HepG2 (cell line): ENCODE measurements at regions not wholly inside any gene's neighbourhood (a gene's known extent, or its start where the extent isn't known, plus 50 kb on each side); places are given as distances from the start of the nearest gene placed in this dataset.

ENCODE experiments used
- ATAC-seq: fragments of 200-7000 bp; cut with Tn5 transposase; 3 replicates; pipeline ENCODE4 v1.9.1; 2020; ENCODE audit warnings: mild to moderate bottlenecking, moderate library complexity
- BruUV-seq: library from RNA; stranded (reverse); fragments of 400-500 nt; replicated peaks from 2 replicates; lab custom pipeline; 2021; lab: Mats Ljungman, UMichigan
- CTCF ChIA-PET: fragments of 300-600 bp; formaldehyde crosslinking; extraction: SDS; loops from one replicate; lab custom pipeline; 2021; ENCODE audit warnings: low total read pairs, inconsistent platforms, low intra/inter-chr PET ratio; lab: Yijun Ruan, JAX
- POLR2A ChIA-PET: fragments of 350-600 bp; sonication (Branson Sonifier 250); formaldehyde crosslinking; loops from one replicate; lab custom pipeline; 2020; ENCODE audit warnings: antibody characterized with exemption, inconsistent platforms; lab: Yijun Ruan, JAX
- DNase-seq: peaks from one replicate; pipeline ENCODE4 v3.0.0-alpha.2; 2015; ENCODE audit warnings: low spot score
- FAIRE-seq: peaks from 3 replicates; lab custom pipeline; 2011; peaks lifted over from hg19 to GRCh38; lab: Jason Lieb, UNC
- H2AFZ ChIP-seq: one replicate; pipeline ENCODE4 v1.6.1; 2011; ENCODE audit warnings: low read length, inconsistent platforms
- H3K27ac ChIP-seq: fragments of 300-600 bp; 3 replicates; pipeline ENCODE4 v1.8.0; 2011; ENCODE audit warnings: mixed run types, mild to moderate bottlenecking, mixed read lengths, low read length, inconsistent platforms; ENCODE audit not compliant: insufficient read depth; ENCODE audit errors: extremely low read length
- H3K27me3 ChIP-seq, 2 experiments: fragments of 200-600 bp in 1 of 2; 2 replicates in 1 of 2; 3 replicates in 1 of 2; pipeline versions ENCODE4 v1.6.0 to v1.8.0; 2011; ENCODE audit warnings: low read length in 2 of 2, mild to moderate bottlenecking in 2 of 2, moderate library complexity in 2 of 2, inconsistent platforms in 1 of 2; ENCODE audit not compliant: insufficient read depth in 2 of 2, control insufficient read depth in 1 of 2
- H3K36me3 ChIP-seq, 2 experiments: fragments of 200-600 bp in 1 of 2; replicated peaks in 1 of 2; 2 replicates in 1 of 2; 3 replicates in 1 of 2; pipeline versions ENCODE4 v1.5.1 to v1.8.0; 2011; ENCODE audit warnings: low read length in 2 of 2, inconsistent platforms in 1 of 2; ENCODE audit not compliant: insufficient read depth in 2 of 2, control insufficient read depth in 1 of 2
- H3K4me1 ChIP-seq: 2 replicates; pipeline ENCODE4 v1.5.1; 2012; ENCODE audit warnings: low read length, inconsistent platforms; ENCODE audit not compliant: insufficient read depth
- H3K4me2 ChIP-seq: 2 replicates; pipeline ENCODE4 v1.6.0; 2011; ENCODE audit warnings: low read depth, low read length, inconsistent platforms
- H3K4me3 ChIP-seq, 3 experiments: fragments of 200-600 bp in 1 of 3; sonication (generic), shearing (Covaris generic) in 1 of 3; replicated peaks in 1 of 3; 2 replicates each; pipeline ENCODE4 v1.5.1; 2011 to 2016; ENCODE audit warnings: low read length in 3 of 3, inconsistent platforms in 2 of 3, low read depth in 2 of 3, mild to moderate bottlenecking in 2 of 3, control low read depth in 1 of 3, mixed read lengths in 1 of 3; ENCODE audit not compliant: insufficient read depth in 1 of 3
- H3K79me2 ChIP-seq: one replicate; pipeline ENCODE4 v1.6.1; 2011; ENCODE audit warnings: low read length, inconsistent platforms; ENCODE audit not compliant: insufficient read depth
- H3K9ac ChIP-seq: 2 replicates; pipeline ENCODE4 v1.6.0; 2011; ENCODE audit warnings: mild to moderate bottlenecking, low read depth, low read length, inconsistent platforms; ENCODE audit not compliant: insufficient read depth
- H3K9me3 ChIP-seq: 2 replicates; pipeline ENCODE4 v1.5.1; 2012; ENCODE audit warnings: mild to moderate bottlenecking, low read length
- H4K20me1 ChIP-seq: 2 replicates; pipeline ENCODE4 v1.6.0; 2011; ENCODE audit warnings: inconsistent platforms, mild to moderate bottlenecking, low read length, moderate library complexity; ENCODE audit not compliant: insufficient read depth
- CREM ChIP-seq, 2 experiments: sonication (generic) in 1 of 2; formaldehyde crosslinking in 1 of 2; IDR thresholded peaks; 2 replicates each; pipeline versions ENCODE4 v1.4.0 to v1.6.1; 2016 to 2020; ENCODE audit warnings: antibody characterized with exemption in 1 of 2, mild to moderate bottlenecking in 1 of 2, missing genetic modification reagents in 1 of 2
- DDIT3 ChIP-seq: sonication (generic); formaldehyde crosslinking; IDR thresholded peaks from 2 replicates; pipeline ENCODE4 v1.4.0; 2020; ENCODE audit warnings: mild to moderate bottlenecking, missing genetic modification reagents
- GATA4 ChIP-seq: sonication (generic); IDR thresholded peaks from 2 replicates; pipeline ENCODE4 v1.6.1; 2016; ENCODE audit warnings: antibody characterized with exemption, low read depth, borderline replicate concordance
- RBFOX2 ChIP-seq: fragments of 200-400 bp; formaldehyde crosslinking; IDR thresholded peaks from 2 replicates; pipeline ENCODE4 v1.6.1; 2017; ENCODE audit warnings: low read depth, mild to moderate bottlenecking, low read length
- STAT5B ChIP-seq: sonication (generic); formaldehyde crosslinking; IDR thresholded peaks from 2 replicates; pipeline ENCODE4 v1.4.0; 2020; ENCODE audit warnings: missing genetic modification reagents
- ZBTB38 ChIP-seq: sonication (generic); formaldehyde crosslinking; IDR thresholded peaks from 2 replicates; pipeline ENCODE4 v1.5.1; 2020; ENCODE audit warnings: mild to moderate bottlenecking, missing genetic modification reagents
- ZC3H4 ChIP-seq: sonication (generic); formaldehyde crosslinking; IDR thresholded peaks from 2 replicates; pipeline ENCODE4 v1.4.0; 2020; ENCODE audit warnings: missing genetic modification reagents, borderline replicate concordance
- ZMYM2 ChIP-seq: sonication (generic); formaldehyde crosslinking; IDR thresholded peaks from 2 replicates; pipeline ENCODE4 v1.8.0; 2022; ENCODE audit warnings: mild to moderate bottlenecking, missing genetic modification reagents
- ZNF142 ChIP-seq: sonication (generic); formaldehyde crosslinking; IDR thresholded peaks from 2 replicates; pipeline ENCODE4 v1.4.0; 2020; ENCODE audit warnings: missing genetic modification reagents
- ZNF530 ChIP-seq: sonication (generic); formaldehyde crosslinking; IDR thresholded peaks from 2 replicates; pipeline ENCODE4 v1.5.0; 2020; ENCODE audit warnings: low read depth, mild to moderate bottlenecking, missing genetic modification reagents
- ZNF7 ChIP-seq: IDR thresholded peaks from 2 replicates; pipeline ENCODE4 v1.6.1; 2016; ENCODE audit warnings: missing biosample characterization, missing genetic modification reagents
- WGBS: methylation state at CpG from one replicate; pipeline ENCODE4 v1.1.6; 2017; ENCODE audit warnings: low lambda C conversion rate; 5-methylcytosine and 5-hydroxymethylcytosine counted together
- in situ Hi-C: cut with HindIII; loops from 2 replicates; pipeline ENCODE4 v1.10.0; 2017; ENCODE audit warnings: low pct_unique_long_range_greater_than_20kb; ENCODE audit not compliant: extremely low pct_ligation_motif_present
- intact Hi-C: fragments of 100-400 bp; cut with micrococcal nuclease; formaldehyde crosslinking; loops from one replicate; pipeline ENCODE4 v1.10.0; 2022; ENCODE audit not compliant: unreplicated experiment
- TF ChIP-seq, protein P1 (sequence below), 2 experiments: IDR thresholded peaks; 2 replicates each; pipeline ENCODE4 v1.6.1; 2011 to 2012; ENCODE audit warnings: low read length in 2 of 2, borderline replicate concordance in 1 of 2, low read depth in 1 of 2, mild to moderate bottlenecking in 1 of 2, moderate library complexity in 1 of 2

- Histone ChIP-seq H3K4me2 (peak overlapping the region; percentile 69), H3K79me2 (no peaks in the 10 kb centered on the region), H3K4me3 (no peak overlapping the region; a peak in 1 of 6 replicates), H2AFZ (no peak overlapping the region), H4K20me1 (no peaks in the 10 kb centered on the region), H3K4me1 (peaks cover 78% of the 10 kb centered on the region), H3K9ac (peak overlapping the region; percentile 69), H3K9me3 (peaks cover 20% of the 10 kb centered on the region), H3K36me3 (no peaks in the 10 kb centered on the region), H3K27ac (peak overlapping the region; percentile 90), H3K27me3 (no peaks in the 10 kb centered on the region)
- no peak for FAIRE-seq
- WGBS, result 38% methylated on average over 4 of the region's 4 CpGs
- POLR2A ChIA-PET, result interaction anchor here (0.9 to 2.5 kb wide), 12 partner anchors 9 to 713 kb away, joined by 3 to 15 read pairs (median 7); partner anchors contain the start of gene PROX1
- BruUV-seq, result no TSS peak
- intact Hi-C loops, result loop anchor here (2.0 kb wide), 5 partner anchors 82 to 420 kb away; no protein-coding TSS in a partner anchor
- in situ Hi-C loops, result loop anchor here (5.0 to 10.0 kb wide), 3 partner anchors 197 to 556 kb away; partner anchors contain the start of gene PROX1
- CTCF ChIA-PET, result interaction anchor here (0.7 kb wide), 1 partner anchor 18 kb away, joined by 3 read pairs; no protein-coding TSS in a partner anchor
- DNase-seq, result peak; percentile 96
- ATAC-seq, result peak; percentile 75
- TF ChIP-seq ZC3H4 (CRISPR knock-in tag), result peak; percentile 80; the same call in 1 of the 2 replicates
- TF ChIP-seq GATA4, result peak; percentile 75; the same call in 1 of the 2 replicates
- TF ChIP-seq STAT5B, result no peak
- TF ChIP-seq, protein P1, sequence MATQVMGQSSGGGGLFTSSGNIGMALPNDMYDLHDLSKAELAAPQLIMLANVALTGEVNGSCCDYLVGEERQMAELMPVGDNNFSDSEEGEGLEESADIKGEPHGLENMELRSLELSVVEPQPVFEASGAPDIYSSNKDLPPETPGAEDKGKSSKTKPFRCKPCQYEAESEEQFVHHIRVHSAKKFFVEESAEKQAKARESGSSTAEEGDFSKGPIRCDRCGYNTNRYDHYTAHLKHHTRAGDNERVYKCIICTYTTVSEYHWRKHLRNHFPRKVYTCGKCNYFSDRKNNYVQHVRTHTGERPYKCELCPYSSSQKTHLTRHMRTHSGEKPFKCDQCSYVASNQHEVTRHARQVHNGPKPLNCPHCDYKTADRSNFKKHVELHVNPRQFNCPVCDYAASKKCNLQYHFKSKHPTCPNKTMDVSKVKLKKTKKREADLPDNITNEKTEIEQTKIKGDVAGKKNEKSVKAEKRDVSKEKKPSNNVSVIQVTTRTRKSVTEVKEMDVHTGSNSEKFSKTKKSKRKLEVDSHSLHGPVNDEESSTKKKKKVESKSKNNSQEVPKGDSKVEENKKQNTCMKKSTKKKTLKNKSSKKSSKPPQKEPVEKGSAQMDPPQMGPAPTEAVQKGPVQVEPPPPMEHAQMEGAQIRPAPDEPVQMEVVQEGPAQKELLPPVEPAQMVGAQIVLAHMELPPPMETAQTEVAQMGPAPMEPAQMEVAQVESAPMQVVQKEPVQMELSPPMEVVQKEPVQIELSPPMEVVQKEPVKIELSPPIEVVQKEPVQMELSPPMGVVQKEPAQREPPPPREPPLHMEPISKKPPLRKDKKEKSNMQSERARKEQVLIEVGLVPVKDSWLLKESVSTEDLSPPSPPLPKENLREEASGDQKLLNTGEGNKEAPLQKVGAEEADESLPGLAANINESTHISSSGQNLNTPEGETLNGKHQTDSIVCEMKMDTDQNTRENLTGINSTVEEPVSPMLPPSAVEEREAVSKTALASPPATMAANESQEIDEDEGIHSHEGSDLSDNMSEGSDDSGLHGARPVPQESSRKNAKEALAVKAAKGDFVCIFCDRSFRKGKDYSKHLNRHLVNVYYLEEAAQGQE (IDR thresholded peaks at IDR 0.05; ENCODE audit: borderline replicate concordance in 1 of 2, low read depth in 1 of 2, low read length in 2 of 2), result no peak
- TF ChIP-seq RBFOX2, result peak; percentile 49; the same call in 1 of the 2 replicates
- peak; percentile 52; the same call in 1 of the 2 replicates for TF ChIP-seq DDIT3 (CRISPR knock-in tag)
- TF ChIP-seq ZNF142 (CRISPR knock-in tag), result no peak
- TF ChIP-seq ZMYM2 (CRISPR knock-in tag), result 0 out of 2 replicates have a peak, but pooled peaks have one; percentile 28
- TF ChIP-seq CREM (IDR thresholded peaks at IDR 0.05), result peak; percentile 56
- TF ChIP-seq CREM (CRISPR knock-in tag; IDR thresholded peaks at IDR 0.05), result no peak
- peak; percentile 51; the same call in 1 of the 2 replicates for TF ChIP-seq ZBTB38 (CRISPR knock-in tag)
- TF ChIP-seq ZNF530 (CRISPR knock-in tag), result no peak
- TF ChIP-seq ZNF7 (CRISPR knock-in tag), result peak; percentile 33; the same call in 1 of the 2 replicates
These were observed 418.6 kb upstream of the PROX1 start for GRCh38 chr1:213568929-213569815.
